Panc1 (cell line): ENCODE measurements at regions not wholly inside any gene's neighbourhood (a gene's known extent, or its start where the extent isn't known, plus 50 kb on each side); places are given as distances from the start of the nearest gene placed in this dataset.

ENCODE experiments used
- ATAC-seq: fragments of 200-7000 bp; cut with Tn5 transposase; 2 replicates; pipeline ENCODE4 v1.9.1; 2020; ENCODE audit warnings: mild to moderate bottlenecking, moderate library complexity
- BruUV-seq: library from RNA; stranded (reverse); fragments of 400-500 nt; replicated peaks from 2 replicates; lab custom pipeline; 2021; lab: Mats Ljungman, UMichigan
- CTCF ChIA-PET: fragments of 300-600 bp; sonication (Branson Sonifier 250); formaldehyde crosslinking; loops from one replicate; lab custom pipeline; 2022; ENCODE audit warnings: antibody characterized with exemption; lab: Charles Lee
- POLR2A ChIA-PET: fragments of 300-600 bp; sonication (Branson Sonifier 250); formaldehyde crosslinking; loops from one replicate; lab custom pipeline; 2022; ENCODE audit warnings: antibody characterized with exemption; lab: Charles Lee
- DNase-seq: peaks from one replicate; pipeline ENCODE4 v3.0.0-alpha.2; 2010; ENCODE audit warnings: low read depth, low spot score
- H3K27ac ChIP-seq: 2 replicates; pipeline ENCODE4 v1.5.1; 2011; ENCODE audit warnings: mild to moderate bottlenecking, low read length, inconsistent platforms
- H3K27me3 ChIP-seq: fragments of 200-500 bp; sonication (Bioruptor generic); 2 replicates; pipeline ENCODE4 v1.6.0; 2014; ENCODE audit warnings: low read length, inconsistent platforms; ENCODE audit not compliant: control insufficient read depth, insufficient read depth
- H3K36me3 ChIP-seq: fragments of 200-500 bp; sonication (Bioruptor generic); 2 replicates; pipeline ENCODE4 v1.5.1; 2014; ENCODE audit warnings: inconsistent platforms, mild to moderate bottlenecking, low read length, moderate library complexity; ENCODE audit not compliant: control insufficient read depth, insufficient read depth
- H3K4me1 ChIP-seq: 2 replicates; pipeline ENCODE4 v1.5.1; 2011; ENCODE audit warnings: inconsistent platforms, mild to moderate bottlenecking, low read length, moderate library complexity; ENCODE audit not compliant: control insufficient read depth, insufficient read depth
- H3K4me3 ChIP-seq, 2 experiments: 2 replicates each; pipeline ENCODE4 v1.5.1; 2011 to 2012; ENCODE audit warnings: low read depth in 2 of 2, low read length in 2 of 2, mild to moderate bottlenecking in 2 of 2, inconsistent platforms in 1 of 2, moderate library complexity in 1 of 2
- H3K9me3 ChIP-seq: fragments of 200-500 bp; sonication (Bioruptor generic); 2 replicates; pipeline ENCODE4 v1.5.1; 2014; ENCODE audit warnings: low read depth, mild to moderate bottlenecking, inconsistent platforms, low read length, moderate library complexity; ENCODE audit not compliant: control insufficient read depth, insufficient read depth
- POLR2AphosphoS5 ChIP-seq: IDR thresholded peaks from 2 replicates; pipeline ENCODE4 v1.6.1; 2012; ENCODE audit warnings: mild to moderate bottlenecking, low read depth, low read length, moderate library complexity
- REST ChIP-seq, 2 experiments: IDR thresholded peaks; 2 replicates each; pipeline ENCODE4 v1.6.1; 2011 to 2012; ENCODE audit warnings: low read depth in 2 of 2, control low read depth in 1 of 2, low read length in 1 of 2, mild to moderate bottlenecking in 1 of 2, moderate library complexity in 1 of 2; ENCODE audit not compliant: insufficient read depth in 1 of 2
- SIN3A ChIP-seq: IDR thresholded peaks from 2 replicates; pipeline ENCODE4 v1.6.1; 2012; ENCODE audit warnings: low read depth, mild to moderate bottlenecking, low read length, moderate library complexity, borderline replicate concordance; ENCODE audit not compliant: insufficient read depth
- TCF7L2 ChIP-seq: IDR thresholded peaks from 2 replicates; pipeline ENCODE4 v1.6.1; 2011; ENCODE audit warnings: mild to moderate bottlenecking, low read depth, low read length, inconsistent platforms
- in situ Hi-C: cut with HindIII; loops from 2 replicates; pipeline ENCODE4 v1.10.0; 2016; ENCODE audit warnings: low sequenced_read_pairs, low pct_unique_long_range_greater_than_20kb
- intact Hi-C: fragments of 100-400 bp; cut with micrococcal nuclease; formaldehyde crosslinking; loops from one replicate; pipeline ENCODE4 v1.10.0; 2022; ENCODE audit not compliant: unreplicated experiment
- TF ChIP-seq, protein P1 (sequence below): fragments of 450-650 bp; IDR thresholded peaks from 2 replicates; pipeline ENCODE4 v1.5.1; 2017; ENCODE audit warnings: mild to moderate bottlenecking

DNA sequence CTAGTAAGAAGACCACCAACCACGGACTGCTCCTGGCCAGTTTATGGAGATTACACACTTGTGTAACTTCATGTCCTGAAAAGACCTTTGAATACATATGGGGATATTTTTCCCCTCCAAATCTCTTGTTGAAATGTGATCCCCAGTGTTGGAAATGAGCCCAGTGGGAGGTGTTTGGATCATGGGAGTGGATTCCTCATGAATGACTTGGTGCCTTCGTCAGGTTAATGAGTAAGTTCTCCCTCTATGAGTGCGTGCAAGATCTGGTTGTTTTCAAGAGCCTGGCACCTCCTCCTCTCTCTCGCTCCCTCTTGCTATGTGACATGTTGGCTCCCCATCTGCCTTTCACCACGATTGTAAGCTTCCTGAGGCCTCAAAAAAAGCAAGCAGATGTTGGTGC, 769.0 kb upstream of the SLITRK1 start:
- no TSS peak for BruUV-seq
- Histone ChIP-seq H3K27me3 (no peaks in the 10 kb centered on the region), H3K36me3 (no peaks in the 10 kb centered on the region), H3K27ac (no peak overlapping the region), H3K4me3 (no peak overlapping the region), H3K9me3 (no peaks in the 10 kb centered on the region), H3K4me1 (no peaks in the 10 kb centered on the region)
- DNase-seq (no peak), ATAC-seq (no peak)
- TF ChIP-seq TCF7L2 = no peak
- no peak for TF ChIP-seq POLR2AphosphoS5
- TF ChIP-seq, protein P1, sequence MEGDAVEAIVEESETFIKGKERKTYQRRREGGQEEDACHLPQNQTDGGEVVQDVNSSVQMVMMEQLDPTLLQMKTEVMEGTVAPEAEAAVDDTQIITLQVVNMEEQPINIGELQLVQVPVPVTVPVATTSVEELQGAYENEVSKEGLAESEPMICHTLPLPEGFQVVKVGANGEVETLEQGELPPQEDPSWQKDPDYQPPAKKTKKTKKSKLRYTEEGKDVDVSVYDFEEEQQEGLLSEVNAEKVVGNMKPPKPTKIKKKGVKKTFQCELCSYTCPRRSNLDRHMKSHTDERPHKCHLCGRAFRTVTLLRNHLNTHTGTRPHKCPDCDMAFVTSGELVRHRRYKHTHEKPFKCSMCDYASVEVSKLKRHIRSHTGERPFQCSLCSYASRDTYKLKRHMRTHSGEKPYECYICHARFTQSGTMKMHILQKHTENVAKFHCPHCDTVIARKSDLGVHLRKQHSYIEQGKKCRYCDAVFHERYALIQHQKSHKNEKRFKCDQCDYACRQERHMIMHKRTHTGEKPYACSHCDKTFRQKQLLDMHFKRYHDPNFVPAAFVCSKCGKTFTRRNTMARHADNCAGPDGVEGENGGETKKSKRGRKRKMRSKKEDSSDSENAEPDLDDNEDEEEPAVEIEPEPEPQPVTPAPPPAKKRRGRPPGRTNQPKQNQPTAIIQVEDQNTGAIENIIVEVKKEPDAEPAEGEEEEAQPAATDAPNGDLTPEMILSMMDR = no peak
- ChIA-PET POLR2A (no interaction called here), CTCF (no interaction called here)
- in situ Hi-C loops (no loop called here), intact Hi-C loops (no loop called here)

DNA sequence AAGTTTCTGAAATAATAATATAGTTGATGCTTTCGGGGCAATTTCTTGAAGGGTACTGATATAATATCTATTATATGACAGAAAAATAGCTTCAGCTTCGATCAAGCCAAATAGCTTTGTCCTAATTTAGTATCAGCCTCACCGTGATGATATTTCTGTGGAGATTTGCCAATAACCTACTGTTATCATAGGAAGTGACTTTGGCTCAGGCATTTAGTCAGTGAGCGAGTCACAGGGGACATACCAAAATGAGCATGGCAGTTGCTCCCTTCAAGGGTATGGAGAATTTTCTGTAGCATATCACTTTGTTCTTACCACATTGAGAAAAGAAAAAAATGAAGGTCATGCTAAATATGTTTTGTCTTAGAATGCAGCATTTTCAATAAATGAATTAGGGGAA, 767.6 kb upstream of the SLITRK1 start:
- no TSS peak for BruUV-seq
- no peak for ATAC-seq
- no peak for DNase-seq
- no peaks in the 10 kb centered on the region for H3K4me1 ChIP-seq
- no peaks in the 10 kb centered on the region for H3K27me3 ChIP-seq
- in situ Hi-C loops = no loop called here
- no peaks in the 10 kb centered on the region for H3K36me3 ChIP-seq
- H3K9me3 ChIP-seq = no peaks in the 10 kb centered on the region
- no peak for TF ChIP-seq POLR2AphosphoS5
- POLR2A ChIA-PET = no interaction called here
- H3K4me3 ChIP-seq = no peak overlapping the region
- intact Hi-C loops = no loop called here
- H3K27ac ChIP-seq = no peak overlapping the region
- CTCF ChIA-PET = no interaction called here

- ChIA-PET POLR2A (no interaction called here), CTCF (no interaction called here)
- H3K9me3 ChIP-seq = no peaks in the 10 kb centered on the region
- no peaks in the 10 kb centered on the region for H3K36me3 ChIP-seq
- no peaks in the 10 kb centered on the region for H3K27me3 ChIP-seq
- BruUV-seq = no TSS peak
- no peak for ATAC-seq
- DNase-seq = no peak
- H3K4me1 ChIP-seq = no peaks in the 10 kb centered on the region
- TF ChIP-seq TCF7L2 (no peak), REST (IDR thresholded peaks at IDR 0.05; ENCODE audit: insufficient read depth in 1 of 2, low read depth in 2 of 2, low read length in 1 of 2) (no peak), POLR2AphosphoS5 (no peak), SIN3A (no peak)
- TF ChIP-seq, protein P1 = no peak
- intact Hi-C loops (no loop called here), in situ Hi-C loops (no loop called here)
- H3K27ac ChIP-seq = no peak overlapping the region
- no peak overlapping the region for H3K4me3 ChIP-seq
Measured at GRCh38 chr13:84648069-84648640, 765.9 kb upstream of the SLITRK1 start.
